H1 (cell line): ENCODE measurements at regions not wholly inside any gene's neighbourhood (a gene's known extent, or its start where the extent isn't known, plus 50 kb on each side); places are given as distances from the start of the nearest gene placed in this dataset.

ENCODE experiments used
- CTCF ChIA-PET: fragments of 300-600 bp; sonication (Branson Sonifier 250); formaldehyde crosslinking; loops from one replicate; lab custom pipeline; 2021; ENCODE audit not compliant: partially characterized antibody; lab: Charles Lee
- POLR2A ChIA-PET: fragments of 300-600 bp; sonication (Branson Sonifier 250); formaldehyde crosslinking; loops from one replicate; lab custom pipeline; 2021; ENCODE audit warnings: inconsistent platforms; ENCODE audit not compliant: partially characterized antibody; lab: Charles Lee
- DNase-seq, 2 experiments: peaks; one replicate each; pipeline versions ENCODE4 v3.0.0 to v3.0.0-alpha.2; 2010 to 2022; ENCODE audit warnings: low spot score in 2 of 2, low read depth in 1 of 2, mixed read lengths in 1 of 2
- FAIRE-seq: peaks from 2 replicates; lab custom pipeline; 2011; peaks lifted over from hg19 to GRCh38; lab: Jason Lieb, UNC
- H2AFZ ChIP-seq: 2 replicates; pipeline ENCODE4 v1.8.1; 2012; ENCODE audit warnings: low read length, inconsistent platforms
- H2AK5ac ChIP-seq: 2 replicates; pipeline ENCODE4 v1.6.1; 2013; ENCODE audit warnings: low read depth, low read length
- H2BK120ac ChIP-seq: replicated peaks from 2 replicates; pipeline ENCODE3; 2013; ENCODE audit warnings: low read depth, low read length, inconsistent platforms
- H2BK12ac ChIP-seq: 2 replicates; pipeline ENCODE4 v1.6.1; 2013; ENCODE audit warnings: low read depth, low read length
- H2BK15ac ChIP-seq: 2 replicates; pipeline ENCODE4 v1.6.1; 2013; ENCODE audit warnings: low read length
- H2BK20ac ChIP-seq: 2 replicates; pipeline ENCODE4 v1.6.1; 2013; ENCODE audit warnings: low read length
- H2BK5ac ChIP-seq: 2 replicates; pipeline ENCODE4 v1.6.1; 2013; ENCODE audit warnings: low read depth, low read length
- H3K14ac ChIP-seq: 2 replicates; pipeline ENCODE4 v1.6.1; 2013; ENCODE audit warnings: inconsistent platforms; ENCODE audit not compliant: insufficient read length
- H3K18ac ChIP-seq: 2 replicates; pipeline ENCODE4 v1.6.1; 2013; ENCODE audit warnings: low read length; ENCODE audit errors: extremely low read depth
- H3K23ac ChIP-seq: 2 replicates; pipeline ENCODE4 v1.6.1; 2013; ENCODE audit warnings: inconsistent platforms; ENCODE audit not compliant: insufficient read length
- H3K23me2 ChIP-seq: 2 replicates; pipeline ENCODE4 v1.6.1; 2013; ENCODE audit warnings: low read depth, low read length
- H3K27ac ChIP-seq: 2 replicates; pipeline ENCODE4 v1.6.1; 2011; ENCODE audit warnings: low read depth, low read length, inconsistent platforms
- H3K27me3 ChIP-seq, 4 experiments: replicated peaks in 1 of 4; 1 replicate in 1 of 4; 2 replicates in 3 of 4; pipeline versions ENCODE4 v1.6.1 to v1.8.1; 2011 to 2013; ENCODE audit warnings: low read length in 3 of 4, mild to moderate bottlenecking in 3 of 4, inconsistent platforms in 2 of 4, mixed read lengths in 2 of 4, moderate library complexity in 1 of 4; ENCODE audit not compliant: control insufficient read depth in 3 of 4, insufficient read depth in 3 of 4; ENCODE audit errors: extremely low read depth in 1 of 4
- H3K36me3 ChIP-seq, 4 experiments: 2 replicates each; pipeline versions ENCODE4 v1.6.1 to v1.8.1; 2011 to 2013; ENCODE audit warnings: mild to moderate bottlenecking in 4 of 4, low read length in 3 of 4, moderate library complexity in 2 of 4, control low read depth in 1 of 4, inconsistent platforms in 1 of 4; ENCODE audit not compliant: insufficient read depth in 4 of 4, control insufficient read depth in 2 of 4
- H3K4ac ChIP-seq: replicated peaks from 2 replicates; pipeline ENCODE3; 2013; ENCODE audit warnings: low read length, low read depth, mixed read lengths, inconsistent platforms; ENCODE audit not compliant: insufficient read length
- H3K4me1 ChIP-seq, 4 experiments: replicated peaks in 1 of 4; 1 replicate in 1 of 4; 2 replicates in 3 of 4; pipeline versions ENCODE4 v1.6.1 to v1.8.1; 2011 to 2013; ENCODE audit warnings: low read length in 3 of 4, inconsistent platforms in 2 of 4, mixed read lengths in 1 of 4; ENCODE audit not compliant: insufficient read depth in 4 of 4, control insufficient read depth in 3 of 4
- H3K4me2 ChIP-seq, 2 experiments: 2 replicates each; pipeline versions ENCODE4 v1.6.1 to v1.8.1; 2011 to 2013; ENCODE audit warnings: low read depth in 2 of 2, low read length in 2 of 2, control low read depth in 1 of 2, inconsistent platforms in 1 of 2, mild to moderate bottlenecking in 1 of 2; ENCODE audit not compliant: insufficient read depth in 1 of 2
- H3K4me3 ChIP-seq, 4 experiments: fragments of 200-600, 300-600 bp in 1 of 4; sonication (generic), shearing (Covaris generic), sonication (Bioruptor Twin) in 1 of 4; 2 replicates each; pipeline versions ENCODE4 v1.5.1 to v1.8.1; 2011 to 2016; ENCODE audit warnings: low read length in 4 of 4, low read depth in 3 of 4, control low read depth in 2 of 4, inconsistent platforms in 2 of 4, mild to moderate bottlenecking in 2 of 4, mixed read lengths in 1 of 4, moderate library complexity in 1 of 4; ENCODE audit not compliant: insufficient read depth in 2 of 4; ENCODE audit errors: extremely low read depth in 1 of 4
- H3K56ac ChIP-seq: replicated peaks from 2 replicates; pipeline ENCODE3; 2013; ENCODE audit warnings: low read depth, mild to moderate bottlenecking, mixed read lengths, low read length, inconsistent platforms; ENCODE audit not compliant: insufficient read length
- H3K79me1 ChIP-seq: 2 replicates; pipeline ENCODE4 v1.6.1; 2013; ENCODE audit warnings: low read depth, low read length, control low read depth
- H3K79me2 ChIP-seq, 2 experiments: 2 replicates each; pipeline versions ENCODE4 v1.6.1 to v1.8.1; 2012 to 2013; ENCODE audit warnings: low read length in 2 of 2, mild to moderate bottlenecking in 2 of 2, inconsistent platforms in 1 of 2; ENCODE audit not compliant: insufficient read depth in 2 of 2, control insufficient read depth in 1 of 2
- H3K9ac ChIP-seq, 4 experiments: replicated peaks in 1 of 4; 1 replicate in 1 of 4; 2 replicates in 3 of 4; pipeline versions ENCODE4 v1.6.1 to v1.8.1; 2011 to 2013; ENCODE audit warnings: low read depth in 3 of 4, low read length in 3 of 4, control low read depth in 2 of 4, mild to moderate bottlenecking in 2 of 4, moderate library complexity in 2 of 4, inconsistent platforms in 1 of 4; ENCODE audit errors: extremely low read depth in 1 of 4
- H3K9me3 ChIP-seq, 2 experiments: 2 replicates each; pipeline versions ENCODE4 v1.6.1 to v1.8.1; 2012 to 2013; ENCODE audit warnings: mild to moderate bottlenecking in 2 of 2, moderate library complexity in 2 of 2, control low read depth in 1 of 2, inconsistent platforms in 1 of 2, low read depth in 1 of 2, low read length in 1 of 2, mixed read lengths in 1 of 2; ENCODE audit not compliant: insufficient read depth in 2 of 2
- H4K20me1 ChIP-seq, 2 experiments: replicated peaks in 1 of 2; 2 replicates each; pipeline versions ENCODE3 to v1.8.1; 2011 to 2013; ENCODE audit warnings: inconsistent platforms in 2 of 2, low read length in 2 of 2, mild to moderate bottlenecking in 1 of 2; ENCODE audit not compliant: insufficient read depth in 2 of 2, control insufficient read depth in 1 of 2
- H4K5ac ChIP-seq: 2 replicates; pipeline ENCODE4 v1.6.1; 2013; ENCODE audit warnings: low read length, low read depth, mixed read lengths, inconsistent platforms; ENCODE audit not compliant: insufficient read length
- H4K8ac ChIP-seq: 2 replicates; pipeline ENCODE4 v1.8.0; 2013; ENCODE audit warnings: mild to moderate bottlenecking, moderate library complexity, low read length, inconsistent platforms; ENCODE audit not compliant: insufficient read depth; ENCODE audit errors: extremely low read depth
- H4K91ac ChIP-seq: replicated peaks from 2 replicates; pipeline ENCODE3; 2013; ENCODE audit warnings: low read length, mixed read lengths, inconsistent platforms; ENCODE audit not compliant: insufficient read length
- CBX5 ChIP-seq: fragments of 300-800, 300-1000 bp; sonication (generic); IDR thresholded peaks from 2 replicates; pipeline ENCODE4 v1.7.1; 2016; ENCODE audit warnings: antibody characterized with exemption, low read length, low read depth
- EP300 ChIP-seq, 2 experiments: IDR thresholded peaks; 1 replicate in 1 of 2; 2 replicates in 1 of 2; pipeline ENCODE4 v1.6.1; 2011 to 2012; ENCODE audit warnings: low read depth in 2 of 2, low read length in 2 of 2, mild to moderate bottlenecking in 2 of 2, borderline replicate concordance in 1 of 2, inconsistent platforms in 1 of 2, moderate library complexity in 1 of 2
- NRF1 ChIP-seq: IDR thresholded peaks from 2 replicates; pipeline ENCODE4 v1.6.1; 2011; ENCODE audit warnings: mild to moderate bottlenecking, low read depth, low read length, improper control_type of control experiment
- RXRA ChIP-seq: IDR thresholded peaks from 2 replicates; pipeline ENCODE4 v1.6.1; 2011; ENCODE audit warnings: low read depth, mild to moderate bottlenecking, low read length, moderate library complexity; ENCODE audit not compliant: insufficient read depth
- SIX5 ChIP-seq: IDR thresholded peaks from 2 replicates; pipeline ENCODE4 v1.6.1; 2011; ENCODE audit warnings: mild to moderate bottlenecking, low read depth, low read length
- USF2 ChIP-seq: IDR thresholded peaks from 2 replicates; pipeline ENCODE4 v1.6.1; 2011; ENCODE audit warnings: low read length, improper control_type of control experiment
- YY1 ChIP-seq: IDR thresholded peaks from 2 replicates; pipeline ENCODE4 v1.6.1; 2011; ENCODE audit warnings: low read depth, mild to moderate bottlenecking, low read length
- WGBS, 2 experiments: shearing (Covaris generic) in 1 of 2; methylation state at CpG; one replicate each; pipeline versions ENCODE4 v1.1.6 to v1.1.7; 2013 to 2015; ENCODE audit warnings: low lambda C conversion rate in 2 of 2, mixed read lengths in 2 of 2, inconsistent platforms in 1 of 2, low coverage in 1 of 2, missing lambda C conversion rate in 1 of 2; ENCODE audit not compliant: insufficient replicate concordance in 2 of 2, insufficient coverage in 1 of 2, insufficient read length in 1 of 2; ENCODE audit errors: extremely low coverage in 1 of 2, missing lambda C conversion rate in 1 of 2; 5-methylcytosine and 5-hydroxymethylcytosine counted together

DNA sequence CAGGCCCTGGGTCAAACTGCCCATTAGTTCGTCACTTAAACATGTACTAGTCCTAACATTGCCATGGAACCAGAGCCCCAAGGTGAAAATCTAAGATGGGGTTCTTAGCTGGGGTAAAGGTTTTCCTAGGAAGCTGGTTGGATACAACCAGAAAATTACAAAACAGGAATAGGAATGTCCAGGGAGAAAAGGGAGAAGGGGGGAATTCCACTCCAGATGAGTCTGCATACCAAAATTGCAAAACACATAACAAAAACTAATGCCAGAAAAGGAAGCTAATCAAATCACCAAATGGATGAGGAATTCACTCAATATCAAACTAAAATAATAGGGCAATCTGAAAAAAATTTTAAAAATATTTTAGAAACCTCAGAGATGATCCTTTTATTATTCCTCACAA lies 396.2 kb downstream of the EFNA5 start:
- Histone ChIP-seq H4K8ac (no peak overlapping the region), H3K9ac (no peak overlapping the region), H2AK5ac (no peak overlapping the region), H3K27ac (no peak overlapping the region), H2BK15ac (no peak overlapping the region), H3K4me2 (no peak overlapping the region), H3K4ac (no peak overlapping the region), H4K20me1 (no peaks in the 10 kb centered on the region), H3K23ac (no peak overlapping the region), H3K14ac (no peak overlapping the region), H2BK12ac (no peak overlapping the region), H2BK5ac (no peak overlapping the region), H3K79me2 (no peaks in the 10 kb centered on the region), H2BK120ac (no peak overlapping the region), H3K27me3 (no peaks in the 10 kb centered on the region), H4K5ac (no peak overlapping the region), H3K9me3 (no peaks in the 10 kb centered on the region), H3K79me1 (no peaks in the 10 kb centered on the region), H2BK20ac (no peak overlapping the region), H3K23me2 (no peaks in the 10 kb centered on the region), H3K4me1 (peaks cover 0 to 5% (median under 1%) of the 10 kb centered on the region in 4 experiments; a peak in 1 of 7 replicates), H3K56ac (no peak overlapping the region), H2AFZ (0 out of 2 replicates have a peak overlapping the region, but pooled peaks have one; percentile 63), H3K4me3 (no peak overlapping the region), H3K18ac (no peak overlapping the region), H3K36me3 (no peaks in the 10 kb centered on the region), H4K91ac (no peak overlapping the region)
- FAIRE-seq (no peak), DNase-seq (no peak)
- TF ChIP-seq EP300 (IDR thresholded peaks at IDR 0.05; ENCODE audit: borderline replicate concordance in 1 of 2, low read depth in 2 of 2, low read length in 2 of 2): no peak
- no peak for TF ChIP-seq CBX5
- TF ChIP-seq SIX5: no peak
- no peak for TF ChIP-seq NRF1
- no peak for TF ChIP-seq RXRA
- TF ChIP-seq USF2: no peak
- TF ChIP-seq YY1: no peak
- WGBS, 2 experiments: 76% methylated on average over 1 of the region's 1 CpG; no CpG with 5 or more reads in 1 of the 2 experiments
- ChIA-PET CTCF (interaction anchor here (1.4 kb wide), 1 partner anchor 9 kb away, joined by 4 read pairs; no protein-coding TSS in a partner anchor), POLR2A (no interaction called here)
